HepG2 (cell line): ENCODE measurements at regions not wholly inside any gene's neighbourhood (a gene's known extent, or its start where the extent isn't known, plus 50 kb on each side); places are given as distances from the start of the nearest gene placed in this dataset.

ENCODE experiments used
- ARNT2 ChIP-seq: sonication (generic); formaldehyde crosslinking; IDR thresholded peaks from 2 replicates; pipeline ENCODE4 v1.8.0; 2022; ENCODE audit warnings: mild to moderate bottlenecking, low read depth, missing genetic modification reagents, moderate library complexity
- CEBPG ChIP-seq: IDR thresholded peaks from 2 replicates; pipeline ENCODE4 v1.6.1; 2016
- FOXK1 ChIP-seq: sonication (generic); formaldehyde crosslinking; IDR thresholded peaks from 2 replicates; pipeline ENCODE4 v1.4.0; 2020; ENCODE audit warnings: low read depth, missing genetic modification reagents, borderline replicate concordance
- HMGXB3 ChIP-seq: sonication (generic); formaldehyde crosslinking; IDR thresholded peaks from 2 replicates; pipeline ENCODE4 v1.4.0; 2020; ENCODE audit warnings: missing genetic modification reagents, borderline replicate concordance
- ISL2 ChIP-seq: sonication (generic); formaldehyde crosslinking; IDR thresholded peaks from 2 replicates; pipeline ENCODE4 v1.5.0; 2020; ENCODE audit warnings: missing genetic modification reagents
- NFRKB ChIP-seq: fragments of 450-650 bp; IDR thresholded peaks from 2 replicates; pipeline ENCODE4 v1.6.1; 2017
- PAF1 ChIP-seq: IDR thresholded peaks from 2 replicates; pipeline ENCODE4 v1.6.1; 2016; ENCODE audit warnings: missing genetic modification reagents, missing compliant biosample characterization
- PATZ1 ChIP-seq: sonication (generic); formaldehyde crosslinking; IDR thresholded peaks from 2 replicates; pipeline ENCODE4 v1.4.0; 2020; ENCODE audit warnings: missing genetic modification reagents
- SOX5 ChIP-seq: IDR thresholded peaks from 2 replicates; pipeline ENCODE4 v1.6.1; 2016; ENCODE audit warnings: borderline replicate concordance
- TBX2 ChIP-seq: sonication (generic); formaldehyde crosslinking; IDR thresholded peaks from 2 replicates; pipeline ENCODE4 v1.5.0; 2020; ENCODE audit warnings: missing genetic modification reagents, mild to moderate bottlenecking, borderline replicate concordance
- TEAD2 ChIP-seq: sonication (generic); formaldehyde crosslinking; IDR thresholded peaks from 2 replicates; pipeline ENCODE4 v1.9.0; 2021; ENCODE audit warnings: missing genetic modification reagents
- U2AF1 ChIP-seq: fragments of 200-400 bp; formaldehyde crosslinking; optimal IDR thresholded peaks from 2 replicates; pipeline ENCODE3; 2017; ENCODE audit warnings: mild to moderate bottlenecking, low read depth, low read length
- ZBTB38 ChIP-seq: sonication (generic); formaldehyde crosslinking; IDR thresholded peaks from 2 replicates; pipeline ENCODE4 v1.5.1; 2020; ENCODE audit warnings: mild to moderate bottlenecking, missing genetic modification reagents
- ZMAT3 ChIP-seq: sonication (generic); formaldehyde crosslinking; conservative IDR thresholded peaks from 2 replicates; pipeline ENCODE4 v1.7.0; 2021; ENCODE audit warnings: missing genetic modification reagents
- ZNF253 ChIP-seq: sonication (generic); formaldehyde crosslinking; IDR thresholded peaks from 2 replicates; pipeline ENCODE4 v1.8.0; 2022; ENCODE audit warnings: mild to moderate bottlenecking, missing genetic modification reagents, borderline replicate concordance
- ZNF292 ChIP-seq: sonication (generic); formaldehyde crosslinking; IDR thresholded peaks from 2 replicates; pipeline ENCODE4 v1.8.1; 2022; ENCODE audit warnings: mild to moderate bottlenecking, low read depth, missing genetic modification reagents, borderline replicate concordance
- ZNF343 ChIP-seq: sonication (generic); formaldehyde crosslinking; IDR thresholded peaks from 2 replicates; pipeline ENCODE4 v1.4.0; 2020; ENCODE audit warnings: mild to moderate bottlenecking, missing genetic modification reagents
- ZNF431 ChIP-seq: sonication (generic); formaldehyde crosslinking; IDR thresholded peaks from 2 replicates; pipeline ENCODE4 v1.9.0; 2022; ENCODE audit warnings: missing genetic modification reagents, low read depth, mild to moderate bottlenecking, borderline replicate concordance
- ZNF558 ChIP-seq: sonication (generic); formaldehyde crosslinking; IDR thresholded peaks from 2 replicates; pipeline ENCODE4 v1.9.0; 2022; ENCODE audit warnings: mild to moderate bottlenecking, missing genetic modification reagents, borderline replicate concordance
- ZNF616 ChIP-seq: sonication (generic); formaldehyde crosslinking; IDR thresholded peaks from 2 replicates; pipeline ENCODE4 v1.5.0; 2020; ENCODE audit warnings: low read depth, mild to moderate bottlenecking, missing genetic modification reagents
- ZNF704 ChIP-seq: sonication (generic); formaldehyde crosslinking; IDR thresholded peaks from 2 replicates; pipeline ENCODE4 v1.8.1; 2023; ENCODE audit warnings: mild to moderate bottlenecking, inconsistent platforms, moderate library complexity, missing genetic modification reagents, borderline replicate concordance

GRCh38 chr18:79588636-79589481, 90.7 kb upstream of the CTDP1 start (continued):
- 0 out of 2 replicates have a peak, but pooled peaks have one; percentile 56 for TF ChIP-seq ZNF704 (CRISPR knock-in tag)
- TF ChIP-seq TBX2 (CRISPR knock-in tag): peak; percentile 65
- peak; percentile 32; the same call in 1 of the 2 replicates for TF ChIP-seq ZNF431
- peak; percentile 53 for TF ChIP-seq ZBTB38 (CRISPR knock-in tag)
- TF ChIP-seq PATZ1 (CRISPR knock-in tag): 0 out of 2 replicates have a peak, but pooled peaks have one; percentile 15
- peak; percentile 80 for TF ChIP-seq TEAD2 (CRISPR knock-in tag)
- peak; percentile 54; the same call in 1 of the 2 replicates for TF ChIP-seq FOXK1
- peak; percentile 38; the same call in 1 of the 2 replicates for TF ChIP-seq ZNF292 (CRISPR knock-in tag)
- 0 out of 2 replicates have a peak, but pooled peaks have one; percentile 35 for TF ChIP-seq ZNF558 (CRISPR knock-in tag)
- peak; percentile 53; the same call in 1 of the 2 replicates for TF ChIP-seq ISL2 (CRISPR knock-in tag)
- TF ChIP-seq HMGXB3: peak; percentile 42; the same call in 1 of the 2 replicates
- 0 out of 2 replicates have a peak, but pooled peaks have one; percentile 75 for TF ChIP-seq ZNF253
- TF ChIP-seq ZNF343 (CRISPR knock-in tag): peak; percentile 81; the same call in 1 of the 2 replicates
- TF ChIP-seq U2AF1: no peak
- TF ChIP-seq NFRKB: no peak
- no peak for TF ChIP-seq PAF1 (CRISPR knock-in tag)
- TF ChIP-seq ARNT2 (CRISPR knock-in tag): peak; percentile 58; the same call in 1 of the 2 replicates
- peak; percentile 82 for TF ChIP-seq ZNF616
- TF ChIP-seq ZMAT3 (CRISPR knock-in tag): peak; percentile 90
- 0 out of 2 replicates have a peak, but pooled peaks have one; percentile 9 for TF ChIP-seq CEBPG (CRISPR knock-in tag)
- peak; percentile 34; the same call in 1 of the 2 replicates for TF ChIP-seq SOX5
